ENCODE measurements at regions not wholly inside any gene's neighbourhood (a gene's known extent, or its start where the extent isn't known, plus 50 kb on each side); places are given as distances from the start of the nearest gene placed in this dataset.
"Not testable (repeated sequence)": the region's sequence is repeated elsewhere in the genome, so short reads cannot be mapped to it uniquely, and the experiment has no call there.

- no peak for DNase-seq
Observed at GRCh38 chr7:116342125-116342524, 131.8 kb downstream of the TES start.

- no peak for DNase-seq
Observed at GRCh38 chr7:116347151-116347832, 137.0 kb downstream of the TES start.

GRCh38 chr7:116348346-116348745 lies 138.0 kb downstream of the TES start:
- DNase-seq, result no peak

GRCh38 chr7:116351966-116352365 lies 141.6 kb downstream of the TES start:
- no peak for DNase-seq

- DNase-seq, result no peak
Observed at GRCh38 chr7:116353647-116354046, 143.3 kb downstream of the TES start.

GRCh38 chr7:116354171-116354545 lies 143.8 kb downstream of the TES start:
- peak; percentile 74 for DNase-seq

GRCh38 chr7:116354546-116355423 lies 144.4 kb downstream of the TES start:
- DNase-seq, result peak; percentile 92

- DNase-seq, result no peak
Observed at GRCh38 chr7:116355424-116355765, 144.1 kb upstream of the CAV2 start.

- no peak for DNase-seq
Observed at GRCh38 chr7:116356333-116356965, 143.1 kb upstream of the CAV2 start.

GRCh38 chr7:116356979-116357378 lies 142.6 kb upstream of the CAV2 start:
- DNase-seq, result peak; percentile 13

- peak; percentile 39 for DNase-seq
Observed at GRCh38 chr7:116357781-116358670, 141.5 kb upstream of the CAV2 start.

GRCh38 chr7:116361767-116362166 lies 137.8 kb upstream of the CAV2 start:
- no peak for DNase-seq

- no peak for DNase-seq
Observed at GRCh38 chr7:116363637-116364432, 135.7 kb upstream of the CAV2 start.

GRCh38 chr7:116364469-116364868 lies 135.1 kb upstream of the CAV2 start:
- no peak for DNase-seq

- no peak for DNase-seq
Observed at GRCh38 chr7:116365797-116366196, 133.7 kb upstream of the CAV2 start.

- no peak for DNase-seq
Observed at GRCh38 chr7:116367171-116367813, 132.2 kb upstream of the CAV2 start.

GRCh38 chr7:116368965-116369364 lies 130.6 kb upstream of the CAV2 start:
- DNase-seq, result no peak

GRCh38 chr7:116371536-116371935 lies 128.0 kb upstream of the CAV2 start:
- DNase-seq, result not testable (repeated sequence)

- DNase-seq, result not testable (repeated sequence)
Observed at GRCh38 chr7:116373229-116373628, 126.3 kb upstream of the CAV2 start.

- no peak for DNase-seq
Observed at GRCh38 chr7:116377721-116378120, 121.8 kb upstream of the CAV2 start.

- DNase-seq, result peak; percentile 39
Observed at GRCh38 chr7:116380025-116380424, 119.5 kb upstream of the CAV2 start.
